H1 (cell line): ENCODE measurements at regions not wholly inside any gene's neighbourhood (a gene's known extent, or its start where the extent isn't known, plus 50 kb on each side); places are given as distances from the start of the nearest gene placed in this dataset.

ENCODE experiments used
- EGR1 ChIP-seq: IDR thresholded peaks from 2 replicates; pipeline ENCODE4 v1.6.1; 2011; ENCODE audit warnings: low read depth, low read length, borderline replicate concordance
- TCF12 ChIP-seq: IDR thresholded peaks from 2 replicates; pipeline ENCODE4 v1.6.1; 2011; ENCODE audit warnings: low read depth, mild to moderate bottlenecking, low read length
- TF ChIP-seq, protein P1 (sequence below), 3 experiments: IDR thresholded peaks; 1 replicate in 2 of 3; 2 replicates in 1 of 3; pipeline versions ENCODE4 v1.5.1 to v1.6.1; 2011; ENCODE audit warnings: low read length in 3 of 3, mild to moderate bottlenecking in 3 of 3, inconsistent platforms in 2 of 3, low read depth in 1 of 3, moderate library complexity in 1 of 3; ENCODE audit not compliant: insufficient read depth in 1 of 3; ENCODE audit errors: control extremely low read depth in 1 of 3

DNA sequence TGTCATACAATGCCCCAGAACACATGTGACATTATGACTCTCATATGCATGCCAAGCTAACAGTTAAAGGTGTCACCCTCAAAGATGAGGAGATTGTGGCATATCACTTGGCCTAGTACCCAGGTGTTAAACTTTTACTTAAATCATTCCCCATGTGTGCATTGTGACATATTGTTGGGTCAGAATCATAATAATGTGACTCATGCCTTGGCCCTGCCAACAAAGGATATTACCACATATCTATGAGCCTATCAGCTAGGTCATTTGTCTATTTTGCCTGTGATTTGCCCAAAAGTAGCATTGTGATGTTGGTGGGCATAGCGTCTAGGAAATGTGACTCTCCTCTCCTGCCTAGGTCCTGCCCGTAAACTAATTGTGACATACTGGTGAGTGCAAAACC, 1147.1 kb upstream of the AMELY start:
- no peak for TF ChIP-seq TCF12
- no peak for TF ChIP-seq EGR1
- TF ChIP-seq, protein P1, sequence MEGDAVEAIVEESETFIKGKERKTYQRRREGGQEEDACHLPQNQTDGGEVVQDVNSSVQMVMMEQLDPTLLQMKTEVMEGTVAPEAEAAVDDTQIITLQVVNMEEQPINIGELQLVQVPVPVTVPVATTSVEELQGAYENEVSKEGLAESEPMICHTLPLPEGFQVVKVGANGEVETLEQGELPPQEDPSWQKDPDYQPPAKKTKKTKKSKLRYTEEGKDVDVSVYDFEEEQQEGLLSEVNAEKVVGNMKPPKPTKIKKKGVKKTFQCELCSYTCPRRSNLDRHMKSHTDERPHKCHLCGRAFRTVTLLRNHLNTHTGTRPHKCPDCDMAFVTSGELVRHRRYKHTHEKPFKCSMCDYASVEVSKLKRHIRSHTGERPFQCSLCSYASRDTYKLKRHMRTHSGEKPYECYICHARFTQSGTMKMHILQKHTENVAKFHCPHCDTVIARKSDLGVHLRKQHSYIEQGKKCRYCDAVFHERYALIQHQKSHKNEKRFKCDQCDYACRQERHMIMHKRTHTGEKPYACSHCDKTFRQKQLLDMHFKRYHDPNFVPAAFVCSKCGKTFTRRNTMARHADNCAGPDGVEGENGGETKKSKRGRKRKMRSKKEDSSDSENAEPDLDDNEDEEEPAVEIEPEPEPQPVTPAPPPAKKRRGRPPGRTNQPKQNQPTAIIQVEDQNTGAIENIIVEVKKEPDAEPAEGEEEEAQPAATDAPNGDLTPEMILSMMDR (IDR thresholded peaks at IDR 0.05; ENCODE audit: control extremely low read depth in 1 of 3, insufficient read depth in 1 of 3, low read depth in 1 of 3, low read length in 3 of 3), result no peak
